HPDE6-E6E7 (cell line): ENCODE measurements at regions not wholly inside any gene's neighbourhood (a gene's known extent, or its start where the extent isn't known, plus 50 kb on each side); places are given as distances from the start of the nearest gene placed in this dataset.
"Not testable (repeated sequence)": the region's sequence is repeated elsewhere in the genome, so short reads cannot be mapped to it uniquely, and the experiment has no call there.

ENCODE experiments used
- DNase-seq: peaks from one replicate; pipeline ENCODE4 v3.0.0; 2011; ENCODE audit warnings: missing footprints; ENCODE audit errors: extremely low spot score

DNA sequence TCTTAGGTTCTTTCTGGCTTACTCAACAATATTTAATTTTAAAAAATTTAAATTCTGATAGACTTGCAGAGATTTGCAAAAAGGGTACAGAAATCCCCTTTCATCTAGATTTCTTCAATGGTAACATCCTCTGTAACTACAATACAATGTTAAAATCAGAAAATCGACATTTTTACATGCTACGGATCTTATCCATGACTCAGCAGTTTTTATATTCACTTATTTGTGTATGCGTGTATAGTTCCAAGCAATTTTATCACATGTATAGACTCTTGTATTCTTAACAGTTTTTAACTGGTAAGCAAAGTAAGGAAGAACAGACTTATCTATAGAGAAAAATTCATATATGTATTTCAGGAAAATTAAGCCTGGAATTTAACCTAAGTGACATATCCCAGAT is 256.1 kb upstream of the MEX3C start:
- DNase-seq = no peak

- DNase-seq = no peak
Observed at GRCh38 chr18:51458861-51459260, 261.4 kb upstream of the MEX3C start.

DNA sequence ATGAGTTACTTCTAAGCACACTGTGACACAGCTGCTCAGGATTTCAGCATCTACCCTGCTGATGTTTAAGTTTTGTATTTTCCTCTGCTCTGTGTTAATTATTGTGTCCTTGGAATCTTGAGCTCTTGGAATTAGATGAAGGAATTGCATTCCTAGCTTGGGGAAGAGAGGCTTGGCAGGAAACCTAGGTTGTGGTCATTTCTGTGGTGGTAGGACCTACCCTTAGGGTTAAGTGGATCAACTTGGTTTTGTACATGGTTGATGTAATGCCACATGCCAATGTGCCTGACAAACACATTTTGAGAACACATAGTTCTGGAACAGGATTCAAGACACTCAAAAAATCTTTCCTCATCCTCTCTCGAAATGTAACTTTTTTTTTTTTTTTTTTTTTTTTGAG is 264.5 kb upstream of the MEX3C start:
- DNase-seq = no peak

- DNase-seq = no peak
Observed at GRCh38 chr18:51463483-51464136, 266.1 kb upstream of the MEX3C start.

DNA sequence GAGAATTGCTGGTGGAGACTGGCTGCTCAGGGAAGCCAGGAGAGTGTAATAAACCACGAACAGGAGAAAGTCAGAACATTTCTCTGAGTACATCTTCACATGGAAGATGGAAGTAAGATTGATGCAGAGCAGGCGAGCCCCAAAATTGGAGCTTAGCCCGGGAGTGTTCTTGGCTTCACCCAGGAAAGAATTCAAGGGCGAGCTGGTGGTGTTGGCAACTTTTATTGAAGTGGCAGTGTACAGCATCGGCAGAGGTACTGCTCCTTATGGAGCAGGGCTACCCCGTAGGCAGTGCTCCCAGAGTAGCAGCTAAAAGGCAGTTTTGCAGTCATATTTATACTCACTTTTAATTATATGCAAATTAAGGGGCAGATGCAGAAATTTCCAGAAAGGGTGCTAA is 281.4 kb upstream of the MEX3C start:
- DNase-seq = no peak

GRCh38 chr18:51479736-51480135 is 282.3 kb upstream of the MEX3C start:
- DNase-seq = no peak

GRCh38 chr18:51480407-51481261 is 283.2 kb upstream of the MEX3C start:
- DNase-seq = no peak

DNA sequence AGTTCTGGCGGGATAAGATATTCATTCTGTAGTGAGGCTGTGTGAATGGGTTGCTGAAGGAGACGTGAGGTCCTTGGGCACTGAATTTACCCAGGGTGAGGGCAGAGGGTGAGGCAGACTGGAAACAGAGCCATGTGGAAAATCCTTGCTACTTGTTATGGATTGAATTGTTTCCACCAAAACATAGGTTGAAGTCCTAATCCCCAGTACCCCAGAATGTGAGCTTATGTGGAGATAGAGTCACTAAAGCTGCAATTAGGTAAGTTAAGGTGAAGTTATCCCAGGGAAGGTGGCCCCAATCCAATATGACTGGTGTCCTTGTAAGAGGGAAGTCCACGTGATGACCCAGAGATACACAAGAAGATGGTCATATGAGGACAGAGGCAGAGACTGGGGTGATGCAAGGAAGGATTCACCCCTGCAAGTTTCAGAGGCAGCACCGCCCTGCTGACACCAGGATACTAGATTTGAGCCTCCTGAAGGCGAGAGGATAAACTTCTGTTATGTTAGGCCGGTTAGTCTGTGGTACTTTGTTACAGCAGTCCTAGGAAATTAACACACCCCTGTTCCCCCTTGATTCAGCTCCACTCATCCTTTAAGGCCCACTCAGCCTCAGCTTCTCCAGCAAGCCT is 289.4 kb upstream of the MEX3C start:
- no peak for DNase-seq

GRCh38 chr18:51490417-51490816 is 292.9 kb upstream of the MEX3C start:
- no peak for DNase-seq

- no peak for DNase-seq
Observed at GRCh38 chr18:51490860-51491259, 293.4 kb upstream of the MEX3C start.

DNA sequence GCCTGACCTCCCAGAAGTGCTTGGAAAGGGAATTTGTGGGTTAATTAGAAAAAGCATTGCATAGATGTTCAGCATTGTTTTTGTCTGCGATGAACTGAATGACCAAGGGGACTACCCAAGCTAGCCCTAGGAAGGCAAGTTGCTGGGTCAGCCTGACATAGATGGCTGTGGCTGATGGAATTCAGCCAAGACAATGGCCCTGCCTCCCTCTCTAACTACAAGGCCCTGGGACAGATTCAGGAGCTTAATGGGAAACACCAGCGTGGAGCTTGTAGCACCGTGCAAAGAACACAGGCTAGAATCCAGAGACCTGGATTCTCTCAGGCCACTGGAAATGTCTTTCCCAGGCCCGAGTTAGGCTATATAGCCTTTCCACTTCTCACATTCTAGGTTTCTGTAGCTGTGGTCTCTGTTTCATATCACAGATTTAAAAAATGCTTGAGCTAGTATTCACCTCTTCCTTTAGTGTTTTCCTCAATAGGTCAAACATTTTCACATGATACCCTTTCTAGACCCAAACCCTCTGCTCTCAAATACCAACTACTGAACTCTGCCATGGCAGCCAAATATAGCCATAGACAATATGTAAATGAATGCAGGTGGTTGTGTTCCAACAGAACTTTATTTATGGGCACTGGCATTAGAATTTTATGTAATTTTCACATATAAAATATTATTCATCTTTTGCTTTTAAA is 294.3 kb upstream of the MEX3C start:
- DNase-seq = no peak

DNA sequence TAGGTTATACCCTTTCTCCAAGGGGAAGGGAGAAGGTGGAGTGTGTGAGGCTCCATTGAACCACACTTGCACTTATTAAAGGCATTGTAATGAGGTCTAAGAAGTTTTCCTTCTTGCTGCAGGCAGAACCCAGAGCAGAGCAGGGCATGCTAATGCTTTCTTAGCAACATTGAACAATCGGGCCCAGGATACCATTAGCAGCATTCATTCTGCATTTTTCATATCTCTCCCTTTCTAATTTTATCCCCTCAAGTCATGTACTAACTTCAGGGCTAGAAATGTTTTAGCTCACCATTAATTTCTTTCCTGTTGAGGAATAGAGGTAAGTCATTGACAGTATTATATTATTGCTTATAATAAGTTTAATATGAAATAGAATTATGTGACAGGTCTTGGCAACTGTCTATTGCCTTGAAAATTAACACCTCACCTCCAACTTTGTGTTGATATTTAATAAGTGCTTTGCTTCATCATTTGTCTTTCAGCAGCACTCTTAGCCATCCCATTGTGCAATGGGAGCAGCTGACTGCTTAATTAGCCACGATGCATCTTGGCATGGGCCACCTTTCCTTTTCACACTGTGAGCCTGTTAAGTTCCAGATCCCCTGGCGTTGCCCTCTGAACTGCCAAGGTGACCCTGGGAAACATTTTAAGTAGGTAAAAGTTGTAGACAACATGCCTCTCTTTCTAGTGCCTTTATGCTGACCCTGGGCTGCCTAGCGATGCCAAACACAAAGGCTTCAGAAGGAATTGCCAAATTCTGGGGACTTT is 300.8 kb upstream of the MEX3C start:
- DNase-seq = no peak

GRCh38 chr18:51503351-51503750 is 305.9 kb upstream of the MEX3C start:
- no peak for DNase-seq

GRCh38 chr18:51506811-51507210 is 309.3 kb upstream of the MEX3C start:
- no peak for DNase-seq

DNA sequence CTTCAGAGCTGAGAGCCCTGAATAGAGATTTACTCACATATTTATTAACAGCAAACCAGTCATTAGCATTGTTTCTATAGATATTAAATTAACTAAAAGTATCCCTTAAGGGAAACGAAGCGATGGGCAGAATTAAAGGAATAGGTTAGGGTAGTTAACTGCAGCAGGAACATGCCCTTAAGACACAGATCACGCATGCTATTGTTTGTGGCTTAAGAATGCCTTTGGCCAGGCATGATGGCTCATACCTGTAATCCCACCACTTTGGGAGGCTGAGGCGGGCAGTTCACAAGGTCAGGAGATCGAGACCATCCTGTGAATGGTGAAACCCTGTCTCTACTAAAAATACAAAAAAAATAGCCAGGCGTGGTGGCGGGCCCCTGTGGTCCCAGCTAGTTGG is 310.9 kb upstream of the MEX3C start:
- not testable (repeated sequence) for DNase-seq

GRCh38 chr18:51510020-51510419 is 312.5 kb upstream of the MEX3C start:
- no peak for DNase-seq

- peak; percentile 69 for DNase-seq
Observed at GRCh38 chr18:51513517-51513916, 316.0 kb upstream of the MEX3C start.

DNA sequence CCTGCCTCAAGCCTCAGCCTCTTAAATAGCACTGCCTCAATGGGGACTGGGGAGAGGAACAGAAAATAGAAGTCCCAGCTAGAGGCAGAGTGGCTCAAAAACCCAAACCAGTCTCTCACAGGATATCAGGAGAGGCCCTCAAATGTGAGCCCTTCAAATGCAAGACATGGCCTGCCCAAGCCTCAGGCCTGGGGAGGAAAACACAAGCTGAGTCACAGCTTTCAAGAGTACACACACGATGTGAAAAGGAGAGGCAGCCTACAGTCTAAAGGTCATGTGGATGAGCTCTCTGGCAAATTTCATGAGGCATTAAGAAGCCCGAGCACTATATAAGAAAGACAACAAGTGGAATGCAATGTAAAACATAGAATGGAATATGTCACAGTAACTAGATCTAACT is 316.6 kb upstream of the MEX3C start:
- DNase-seq = peak; percentile 45

DNA sequence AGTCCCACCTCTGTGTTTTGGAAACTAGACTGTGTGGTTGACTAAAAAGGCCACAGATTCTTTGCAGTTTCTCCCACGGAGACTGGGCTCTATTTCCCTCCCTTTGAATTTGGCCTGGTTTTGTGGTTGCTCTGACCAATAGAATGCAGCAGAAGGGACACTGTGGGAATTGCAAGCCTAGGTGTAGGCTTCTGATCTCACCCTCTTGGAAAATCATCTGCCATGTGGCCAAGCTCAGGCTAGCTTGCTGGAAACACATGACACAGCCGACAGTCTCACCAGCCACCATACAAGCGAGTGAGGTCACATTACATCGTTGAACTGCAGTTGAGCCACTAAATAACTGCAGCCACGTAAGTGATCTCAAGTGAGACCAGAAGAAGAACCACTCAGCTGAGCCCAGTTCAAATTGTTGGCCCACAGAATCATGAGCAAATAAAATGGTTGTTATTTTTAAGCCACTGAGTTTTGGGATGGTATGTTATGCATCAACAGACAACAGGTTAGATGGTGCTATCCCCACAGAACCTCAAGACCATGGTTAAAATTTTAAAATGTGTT is 319.1 kb upstream of the MEX3C start:
- no peak for DNase-seq

DNA sequence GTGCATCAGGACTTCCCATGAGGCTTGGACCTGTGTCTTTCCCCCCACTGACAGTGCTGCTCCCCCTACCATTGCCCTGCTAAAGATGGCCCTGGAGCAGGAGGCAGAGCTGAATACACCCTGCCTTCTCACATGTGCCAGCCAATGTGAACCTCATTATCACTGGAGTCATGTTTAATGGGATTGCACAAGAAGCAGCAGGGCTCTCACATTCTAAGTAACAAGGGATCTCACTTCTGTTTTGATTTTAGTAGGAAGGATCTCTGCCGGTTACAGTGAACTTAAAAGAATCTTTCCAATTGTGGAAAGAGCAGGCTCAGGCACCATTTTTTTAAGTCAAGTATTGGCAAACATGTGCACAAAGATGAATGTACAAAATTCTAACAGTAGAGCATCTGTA is 322.1 kb upstream of the MEX3C start:
- no peak for DNase-seq

DNA sequence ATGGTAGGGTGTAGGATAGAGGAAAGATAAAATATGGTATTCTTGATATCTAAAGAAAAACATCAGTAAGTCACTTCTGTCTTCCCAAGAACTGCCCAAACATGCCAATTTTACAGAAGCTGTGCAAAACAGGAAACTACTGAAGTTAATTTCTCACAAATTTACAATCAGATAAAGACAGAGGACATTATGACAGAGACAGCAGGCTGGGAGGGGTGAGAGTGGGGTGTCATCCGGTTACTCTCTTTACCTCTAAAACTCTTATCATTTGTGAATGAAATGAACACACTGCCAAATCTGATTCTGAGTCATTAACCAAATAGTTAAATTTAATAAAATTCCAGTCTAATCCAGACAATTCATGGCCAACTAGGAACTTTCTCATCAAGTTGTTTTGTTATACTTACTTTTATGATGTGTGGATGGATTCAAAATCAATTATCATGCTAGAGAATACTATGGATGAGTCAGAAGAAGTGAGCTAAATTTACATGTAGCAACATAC is 323.2 kb upstream of the MEX3C start:
- DNase-seq = no peak
